ENCODE measurements at regions not wholly inside any gene's neighbourhood (a gene's known extent, or its start where the extent isn't known, plus 50 kb on each side); places are given as distances from the start of the nearest gene placed in this dataset.
"Not testable (repeated sequence)": the region's sequence is repeated elsewhere in the genome, so short reads cannot be mapped to it uniquely, and the experiment has no call there.

DNA sequence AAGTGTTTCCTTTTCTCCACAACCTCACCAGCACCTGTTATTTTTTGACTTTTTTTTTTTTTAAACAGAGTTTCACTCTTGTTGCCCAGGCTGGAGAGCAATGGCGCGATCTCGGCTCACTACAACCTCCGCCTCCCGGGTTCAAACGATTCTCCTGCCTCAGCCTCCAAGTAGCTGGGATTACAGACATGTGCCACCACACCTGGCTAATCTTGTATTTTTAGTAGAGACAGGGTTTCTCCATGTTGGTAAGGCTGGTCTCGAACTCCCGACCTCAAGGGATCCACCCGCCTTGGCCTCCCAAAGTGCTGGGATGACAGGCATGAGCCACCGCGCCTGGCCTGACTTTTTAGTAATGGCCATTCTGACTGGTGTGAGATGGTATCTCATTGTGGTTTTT, 123.2 kb upstream of the CCND2 start:
- not testable (repeated sequence) for TF ChIP-seq EZH2 (IDR thresholded peaks at IDR 0.05; ENCODE audit: insufficient read depth, poor library complexity, severe bottlenecking); EZH2phosphoT487 (IDR thresholded peaks at IDR 0.05; ENCODE audit: insufficient read depth, low read depth)
